ENCODE measurements at regions not wholly inside any gene's neighbourhood (a gene's known extent, or its start where the extent isn't known, plus 50 kb on each side); places are given as distances from the start of the nearest gene placed in this dataset.

DNA sequence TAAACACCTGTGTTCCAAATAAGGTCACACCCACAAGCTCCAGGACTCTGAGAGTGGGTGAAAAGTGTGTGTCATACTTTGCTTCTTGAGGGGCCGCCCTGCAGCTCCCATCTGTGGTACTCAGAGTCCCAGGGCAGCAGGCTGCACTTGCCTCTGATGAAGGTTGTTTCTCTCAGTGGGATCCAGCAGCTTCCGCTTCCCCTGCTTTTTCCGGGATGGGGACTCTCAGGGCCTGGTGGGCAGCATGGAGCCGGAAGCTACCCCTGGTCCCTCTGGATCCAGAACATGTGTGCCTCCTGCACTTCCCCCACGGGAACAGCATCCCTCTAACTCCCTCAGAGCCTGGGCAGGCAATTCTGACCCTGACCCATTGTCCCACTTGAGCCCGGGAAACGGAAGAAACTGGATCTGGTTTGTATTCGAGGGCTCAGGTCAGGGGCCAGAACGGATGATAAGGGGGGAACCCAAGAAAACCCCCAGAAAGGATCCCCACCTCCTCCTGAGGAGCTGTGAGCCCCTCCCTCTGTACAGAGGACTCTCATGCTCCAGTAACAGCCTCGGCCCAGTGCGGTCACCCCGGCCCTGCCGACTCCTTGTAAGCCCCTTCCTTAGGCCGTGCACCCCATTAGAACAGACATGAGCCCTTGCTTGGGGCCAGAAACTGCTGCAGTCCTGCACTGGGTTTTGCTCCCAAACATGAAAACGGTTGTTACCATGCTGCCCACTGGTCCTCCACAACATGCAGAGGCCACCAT lies 189.5 kb upstream of the C1orf174 start:
- no peak for DNase-seq (ENCODE audit: low spot score)

DNA sequence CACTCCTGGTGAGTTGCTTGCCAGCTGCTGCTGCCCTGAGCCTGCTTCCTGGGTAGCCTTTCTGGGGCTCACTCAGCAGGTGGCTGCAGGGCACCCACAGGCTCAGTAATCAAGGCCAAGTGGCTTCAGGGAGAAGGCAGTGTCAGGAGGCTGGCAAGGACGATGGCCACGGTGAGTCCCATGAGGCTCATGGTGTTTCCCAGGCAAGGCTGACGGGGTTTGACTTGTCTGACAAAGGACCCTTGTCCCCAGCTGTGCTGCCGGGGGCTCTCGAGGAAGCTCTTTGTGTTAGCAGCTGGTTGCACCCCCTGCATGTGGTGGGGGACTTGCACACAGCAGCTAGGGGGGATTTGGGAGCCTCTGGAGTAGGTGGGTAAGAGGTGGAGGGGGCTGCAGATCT lies 190.5 kb upstream of the C1orf174 start:
- DNase-seq (ENCODE audit: low spot score), result no peak

DNA sequence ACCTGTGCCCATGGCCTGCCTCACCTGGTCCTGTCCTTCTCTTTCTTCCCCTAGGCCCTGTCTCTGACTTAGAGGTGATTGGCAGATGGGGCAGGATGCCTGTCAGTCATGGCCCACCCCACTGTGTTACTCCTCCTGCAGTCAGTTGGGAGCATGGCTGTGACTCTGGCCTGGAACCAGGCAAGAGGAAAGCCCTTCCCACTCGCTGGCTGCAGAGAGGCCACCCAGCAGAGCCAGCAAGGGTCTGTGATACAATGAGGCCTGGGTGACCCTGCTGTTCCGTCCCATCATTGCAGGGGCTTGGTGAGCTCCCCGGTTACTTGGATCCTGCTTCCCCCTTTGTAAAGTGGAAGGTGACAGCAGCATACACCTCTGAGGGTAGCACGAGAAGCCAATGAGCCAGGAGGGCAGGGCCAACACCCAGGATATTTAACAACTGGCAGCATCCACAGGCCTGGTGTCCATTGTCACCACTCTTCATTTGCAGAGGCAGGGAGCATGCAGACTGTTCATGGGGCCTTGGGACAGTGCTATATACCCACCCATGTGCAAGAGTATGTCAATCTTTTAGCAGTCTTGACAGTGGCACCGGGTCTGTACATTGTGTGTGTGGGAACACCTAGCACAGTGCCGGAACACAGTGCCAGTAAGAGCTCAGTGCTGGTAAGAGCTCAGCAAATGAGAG lies 191.0 kb upstream of the C1orf174 start:
- DNase-seq (ENCODE audit: low spot score), result no peak

DNA sequence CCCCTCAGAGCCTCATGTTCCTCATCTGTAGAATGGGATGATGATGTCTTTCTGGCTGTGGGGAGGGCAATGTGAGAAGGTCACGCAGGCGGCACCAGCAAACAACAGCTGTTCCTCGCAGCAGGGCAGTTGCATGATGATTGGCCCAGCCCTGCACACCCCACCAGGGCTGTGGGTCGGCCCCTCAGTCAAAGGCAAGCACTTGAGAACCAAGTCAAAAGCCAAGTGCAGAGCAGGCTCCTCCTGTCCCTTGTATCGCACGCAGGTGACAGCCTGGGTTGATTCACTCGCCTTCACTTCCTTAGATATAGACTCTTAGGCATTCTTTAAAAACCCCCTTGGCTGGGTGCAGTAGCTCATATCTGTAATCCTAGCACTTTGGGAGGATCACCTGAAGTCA lies 191.9 kb upstream of the C1orf174 start:
- DNase-seq (ENCODE audit: low spot score), result no peak

DNA sequence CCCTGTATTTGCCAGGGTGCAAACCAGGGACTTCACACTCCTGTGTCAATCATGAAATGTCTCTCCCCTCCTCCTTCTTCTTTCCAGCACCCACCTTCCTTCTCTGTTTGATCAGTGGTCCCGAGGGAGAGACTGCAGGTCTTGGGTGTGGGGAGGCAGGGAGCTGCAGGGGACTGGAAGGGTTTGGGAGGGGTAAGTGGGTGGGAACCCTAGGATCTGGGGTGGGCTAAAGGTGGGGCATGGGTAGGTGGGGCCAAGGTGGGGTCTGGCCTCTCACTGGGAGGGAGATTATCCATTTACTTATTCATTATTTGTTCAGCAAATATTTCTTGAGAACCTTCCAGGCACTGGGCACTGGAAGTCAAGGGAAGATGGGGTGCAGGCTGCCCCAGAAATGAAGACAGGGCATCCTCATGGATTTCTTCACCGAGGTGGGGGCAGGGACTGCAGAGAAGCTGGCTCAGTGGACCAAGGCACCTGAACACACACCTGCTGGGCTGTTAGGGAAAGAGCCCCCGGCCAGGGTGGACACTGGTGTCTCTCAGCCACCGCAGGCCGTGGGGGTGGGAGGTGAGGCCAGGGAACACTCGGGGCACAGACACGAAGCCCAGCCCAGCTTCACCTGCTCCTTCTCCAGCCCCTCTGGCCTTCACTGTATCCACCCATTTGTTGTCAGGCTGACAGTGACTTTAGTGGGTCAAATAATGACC lies 193.9 kb upstream of the C1orf174 start:
- no peak for DNase-seq (ENCODE audit: low spot score)

DNA sequence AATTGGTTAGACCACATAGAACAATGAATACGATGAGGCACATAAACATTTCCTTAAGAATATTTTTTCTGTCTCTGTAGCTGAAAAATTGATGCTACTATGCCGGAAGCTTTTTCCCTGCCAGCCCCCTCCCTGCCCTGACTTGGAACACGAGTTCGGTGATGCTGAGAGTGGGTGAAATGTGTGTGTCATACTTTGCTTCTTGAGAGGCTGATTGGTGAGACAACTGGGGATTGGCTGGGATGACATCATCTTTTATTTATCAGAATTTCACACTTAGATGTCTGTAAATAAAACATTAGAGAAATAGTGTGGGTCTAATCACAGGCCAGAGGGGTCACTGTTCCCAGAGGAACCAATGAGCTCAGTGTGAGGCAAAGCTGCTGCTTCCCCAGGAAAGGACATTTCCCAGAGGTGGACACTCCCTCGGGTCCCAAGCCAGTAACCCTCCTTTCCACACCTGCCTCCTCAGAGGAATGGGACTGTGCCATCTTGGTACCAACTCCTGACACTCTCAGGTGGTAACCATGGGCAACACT lies 195.4 kb upstream of the C1orf174 start:
- DNase-seq (ENCODE audit: low spot score), result no peak

DNA sequence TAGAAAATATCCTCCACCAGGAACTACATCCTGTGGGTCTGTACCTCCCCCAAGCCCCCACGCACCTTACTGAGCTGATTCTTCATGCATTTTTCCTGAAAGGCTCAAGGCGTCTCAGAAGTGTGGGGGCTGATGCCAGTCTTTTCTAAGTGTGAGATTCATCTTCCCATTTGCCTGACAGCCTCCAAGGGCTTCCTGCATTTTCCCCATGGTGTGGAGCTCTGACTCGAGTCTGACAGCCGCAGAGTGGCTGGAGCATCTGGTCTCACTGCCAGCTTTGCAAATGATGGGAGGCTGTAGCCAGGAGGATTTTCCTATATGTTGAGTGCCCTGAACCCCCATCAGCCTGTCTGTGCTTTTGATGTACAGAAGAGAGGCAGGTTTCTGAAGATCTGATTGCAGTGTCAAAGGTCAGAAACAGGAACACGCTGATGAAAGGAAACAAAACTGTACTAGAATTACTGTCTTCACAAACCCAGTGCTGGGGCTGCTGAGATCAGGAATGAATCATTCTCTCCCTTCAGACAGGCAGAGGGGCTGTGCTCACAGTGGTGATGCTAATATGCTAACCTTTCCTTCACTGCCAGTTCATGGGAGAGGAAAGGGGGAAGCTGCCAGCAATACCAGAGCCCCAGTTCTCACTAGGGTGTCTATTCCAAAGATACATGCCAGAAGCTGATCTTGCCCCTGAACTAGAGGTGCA lies 201.5 kb upstream of the C1orf174 start:
- DNase-seq (ENCODE audit: low spot score), result no peak

DNA sequence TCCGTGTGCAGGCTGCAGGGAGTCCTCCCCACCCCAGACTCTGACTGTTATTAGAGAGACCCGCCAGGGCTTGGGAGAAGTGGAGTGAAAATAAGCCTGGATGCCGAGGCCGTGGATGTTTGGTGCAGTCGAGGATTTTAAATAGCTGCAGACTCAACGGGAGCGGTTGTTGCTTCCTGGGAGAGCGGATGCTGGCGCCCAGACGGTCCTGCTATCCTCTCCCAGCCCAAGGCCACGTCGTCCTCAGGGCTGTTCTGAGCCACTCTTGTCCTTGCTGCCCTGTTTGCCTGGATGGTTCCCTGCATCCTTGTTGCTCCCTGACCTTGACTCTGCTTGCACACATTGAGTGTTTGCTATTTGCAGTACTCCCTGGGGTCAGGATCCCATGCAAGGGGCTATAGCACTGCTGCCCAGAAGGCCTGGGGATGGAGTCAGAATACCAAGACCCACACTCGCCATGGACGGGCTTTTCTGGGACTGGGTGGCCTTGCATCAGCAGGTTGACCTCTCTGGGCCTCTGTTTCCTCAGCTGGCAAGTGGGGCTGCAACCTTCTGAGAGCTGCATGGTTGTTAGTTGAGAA lies 205.3 kb upstream of the C1orf174 start:
- no peak for DNase-seq (ENCODE audit: low spot score)

DNA sequence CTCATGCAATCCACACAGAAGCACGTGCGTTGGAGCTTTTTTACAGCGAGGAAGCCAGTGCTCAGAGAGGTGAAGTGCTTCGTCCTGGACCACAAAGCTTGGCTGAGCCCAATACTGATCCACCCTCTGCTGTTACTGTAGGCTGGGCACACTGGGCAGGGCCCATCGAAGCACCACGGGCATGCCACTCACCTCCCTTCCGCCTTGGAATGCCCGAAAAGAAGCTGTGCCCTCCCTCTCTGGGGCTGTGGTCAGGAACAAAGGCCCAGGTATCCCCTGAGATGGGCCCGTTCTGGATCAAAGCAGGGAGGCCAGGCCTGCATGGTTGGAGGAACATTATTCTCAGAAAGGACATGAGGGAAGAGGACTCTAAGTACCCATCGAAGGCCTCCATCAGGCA lies 206.7 kb upstream of the C1orf174 start:
- no peak for DNase-seq (ENCODE audit: low spot score)

DNA sequence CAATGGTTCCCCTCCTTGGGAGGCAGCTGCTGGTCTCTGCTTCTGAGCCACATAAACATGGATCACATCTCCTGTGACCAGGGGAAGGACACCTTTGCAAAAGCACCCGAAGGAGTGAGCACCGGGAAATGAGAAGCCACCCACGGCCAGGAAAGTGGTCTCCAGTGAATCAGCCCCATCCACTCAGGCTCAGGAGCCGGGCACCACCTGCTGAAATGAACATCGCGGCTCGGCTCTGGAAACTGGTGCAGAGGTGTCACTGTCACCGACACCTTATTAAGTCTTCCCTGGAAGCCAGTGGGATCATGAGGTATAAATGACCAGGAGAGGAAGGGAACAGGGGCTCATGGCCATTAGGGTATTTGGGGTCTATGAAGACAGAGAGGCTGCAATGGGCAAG lies 207.2 kb upstream of the C1orf174 start:
- DNase-seq (ENCODE audit: low spot score), result no peak

DNA sequence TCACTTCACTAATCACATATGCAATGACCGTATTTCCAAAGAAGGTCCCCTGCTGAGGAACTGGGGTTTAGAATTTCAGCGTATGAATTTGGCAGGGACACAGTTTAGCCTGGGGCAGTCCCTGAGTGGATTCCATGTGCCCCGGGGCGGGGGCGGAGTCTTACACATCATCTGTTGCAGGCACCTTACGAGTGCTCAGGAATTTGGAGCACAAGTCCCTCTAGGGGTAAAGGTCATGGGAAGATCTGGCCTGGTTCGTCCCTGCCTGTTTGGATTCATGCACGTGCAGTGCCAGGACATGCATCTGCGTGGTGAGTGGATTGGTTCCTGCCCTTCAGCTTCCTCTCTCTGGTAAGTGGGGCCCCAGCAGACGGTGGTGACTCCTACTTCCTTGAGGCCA lies 208.3 kb upstream of the C1orf174 start:
- DNase-seq (ENCODE audit: low spot score), result no peak

DNA sequence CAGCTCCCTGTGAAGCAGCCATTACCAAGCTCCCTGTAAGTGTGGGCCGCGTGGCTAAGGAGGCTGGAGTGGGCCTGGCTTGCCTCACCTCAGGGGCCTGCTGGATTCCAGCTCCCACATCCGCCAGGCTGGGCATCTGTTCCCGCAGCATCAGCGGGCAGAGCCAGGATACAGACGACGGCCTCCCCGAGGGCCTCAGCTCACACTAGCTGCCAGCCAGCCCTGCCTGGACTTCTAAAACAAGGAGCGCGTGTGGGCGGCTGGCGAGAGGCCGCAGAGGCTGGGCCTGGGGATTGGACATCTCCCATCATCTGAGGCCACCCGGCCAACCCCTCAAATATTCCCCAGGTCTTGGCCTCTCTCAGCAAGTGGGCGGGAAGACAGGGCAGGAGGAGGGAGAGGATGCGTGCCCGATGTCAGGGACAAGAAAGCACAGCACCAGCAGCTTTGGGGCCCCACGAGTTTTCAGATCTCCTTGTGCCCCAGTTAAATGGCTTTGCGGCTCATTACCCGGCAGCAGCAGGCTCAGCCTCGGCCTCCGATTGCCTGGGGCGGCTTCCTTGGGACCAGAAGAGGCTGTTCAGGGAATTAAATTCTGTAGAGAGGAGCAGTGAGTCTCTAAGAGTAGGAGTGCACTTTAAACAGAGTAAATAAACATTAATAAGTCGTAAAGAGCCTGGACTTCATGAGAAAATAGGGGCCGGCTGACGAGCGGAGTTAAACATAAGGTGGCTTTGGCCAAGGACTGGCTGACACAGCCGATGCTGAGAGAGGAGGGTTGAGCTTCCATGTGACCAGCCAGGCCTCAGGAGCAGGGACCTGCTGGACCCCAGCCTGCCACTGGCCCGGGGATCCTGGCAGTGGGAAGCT lies 208.9 kb upstream of the C1orf174 start:
- no peak for DNase-seq (ENCODE audit: low spot score)

DNA sequence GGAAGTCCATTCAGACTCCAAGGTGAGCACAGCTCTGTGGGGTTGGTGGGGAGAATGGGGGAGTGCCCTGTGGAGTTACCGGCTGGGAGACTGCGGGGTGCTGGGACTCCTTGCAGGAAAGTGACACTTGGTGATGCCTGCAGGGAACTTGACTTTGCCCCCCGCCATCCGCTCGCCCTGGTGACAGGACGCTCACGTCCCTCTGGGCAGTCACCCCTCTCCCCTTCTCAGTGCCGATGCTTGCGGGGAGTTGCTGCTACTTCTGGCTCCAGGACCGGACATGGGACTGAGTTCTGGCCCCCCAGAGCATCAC lies 209.5 kb upstream of the C1orf174 start:
- DNase-seq (ENCODE audit: low spot score), result no peak

DNA sequence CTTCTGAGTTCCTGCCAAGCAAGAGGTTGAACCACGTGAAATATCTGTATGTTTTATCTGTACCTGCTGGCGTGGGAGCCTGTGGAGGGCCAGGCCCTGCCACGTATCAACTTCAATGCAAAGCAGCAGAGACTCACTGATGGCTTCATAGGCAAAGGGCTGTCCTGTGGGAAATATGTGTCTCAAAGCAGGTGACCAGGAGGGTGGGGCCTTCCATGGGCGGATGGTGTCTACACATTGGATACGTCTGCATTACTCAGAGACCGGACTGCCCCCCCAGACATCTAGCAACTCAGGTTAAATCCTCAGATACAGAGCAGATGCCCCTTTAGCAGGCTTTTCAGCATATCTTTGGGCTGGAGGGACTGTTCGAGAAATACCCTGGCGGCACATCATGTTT lies 210.8 kb upstream of the C1orf174 start:
- no peak for DNase-seq (ENCODE audit: low spot score)

DNA sequence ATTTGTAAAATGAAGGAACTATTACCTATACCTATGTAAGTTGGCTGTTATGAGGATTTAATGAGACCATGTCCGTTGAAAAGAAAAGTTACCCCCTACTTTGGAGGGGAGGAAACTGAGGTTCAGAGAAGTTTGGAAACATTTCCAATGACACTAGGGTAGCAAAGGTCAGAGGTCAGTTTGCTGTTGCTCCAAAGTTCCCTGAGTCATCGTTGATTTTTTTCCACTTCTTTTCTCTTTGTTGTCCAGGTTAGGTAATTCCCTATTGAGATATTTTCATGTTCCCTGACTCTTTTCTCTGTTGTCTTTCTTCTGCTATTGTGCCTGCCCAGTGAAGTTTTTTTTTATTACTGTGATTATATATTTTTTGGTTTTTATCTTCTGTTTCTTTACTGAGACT lies 213.8 kb upstream of the C1orf174 start:
- no peak for DNase-seq (ENCODE audit: low spot score)

DNA sequence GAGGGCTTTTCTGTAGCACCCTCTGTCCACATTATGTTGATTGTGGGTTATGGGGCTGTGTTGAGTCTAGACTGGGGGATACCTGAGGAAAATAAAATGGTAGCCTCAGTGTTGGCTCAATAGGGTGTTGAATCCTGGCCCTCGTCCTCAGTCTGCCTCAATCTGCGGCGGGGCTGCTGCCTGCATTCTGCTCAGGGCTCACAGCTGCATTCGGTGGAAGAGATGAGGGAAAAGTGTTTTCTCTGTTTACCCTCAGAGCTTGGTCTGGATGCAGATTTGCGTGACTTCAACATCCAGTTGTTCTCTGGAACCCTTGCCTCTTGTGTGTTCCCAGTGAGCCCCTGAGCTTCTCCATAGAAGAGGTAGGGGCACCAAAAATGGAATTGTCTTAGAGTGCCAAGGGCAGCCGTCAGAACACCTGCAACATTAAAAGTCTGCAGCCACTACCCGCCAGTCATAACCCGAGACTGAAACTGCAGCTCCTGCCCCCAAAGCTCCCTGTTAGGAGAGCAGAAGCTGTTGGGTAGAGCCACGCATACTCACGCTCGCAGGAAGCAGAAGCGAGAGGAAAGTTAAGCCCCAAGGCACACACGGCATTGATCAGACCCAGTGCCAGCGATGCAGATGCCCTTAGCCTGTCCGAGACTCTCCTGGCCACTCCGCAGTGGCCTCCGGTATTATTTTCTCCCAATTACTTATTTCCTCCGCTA lies 215.3 kb upstream of the C1orf174 start:
- no peak for DNase-seq (ENCODE audit: low spot score)

DNA sequence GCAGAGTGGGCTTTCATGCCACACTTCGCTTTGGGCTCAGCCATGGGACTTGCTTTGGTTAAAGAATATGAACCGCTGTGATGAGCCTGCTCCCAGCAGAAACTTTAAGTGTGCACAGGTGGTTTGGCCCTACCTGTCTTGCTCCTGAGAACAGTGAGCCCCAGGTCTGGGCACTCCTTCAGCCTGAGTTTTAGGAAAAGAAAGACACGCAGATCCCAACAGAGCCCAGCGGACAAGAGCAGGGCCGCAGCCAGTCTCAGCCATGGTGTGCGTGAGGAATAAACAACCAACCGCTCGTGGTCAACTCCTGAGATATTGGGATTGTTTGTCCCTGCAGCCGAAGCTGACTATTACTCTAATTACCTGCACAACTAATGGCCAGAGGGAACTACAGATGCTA lies 217.1 kb upstream of the C1orf174 start:
- DNase-seq (ENCODE audit: low spot score), result no peak

DNA sequence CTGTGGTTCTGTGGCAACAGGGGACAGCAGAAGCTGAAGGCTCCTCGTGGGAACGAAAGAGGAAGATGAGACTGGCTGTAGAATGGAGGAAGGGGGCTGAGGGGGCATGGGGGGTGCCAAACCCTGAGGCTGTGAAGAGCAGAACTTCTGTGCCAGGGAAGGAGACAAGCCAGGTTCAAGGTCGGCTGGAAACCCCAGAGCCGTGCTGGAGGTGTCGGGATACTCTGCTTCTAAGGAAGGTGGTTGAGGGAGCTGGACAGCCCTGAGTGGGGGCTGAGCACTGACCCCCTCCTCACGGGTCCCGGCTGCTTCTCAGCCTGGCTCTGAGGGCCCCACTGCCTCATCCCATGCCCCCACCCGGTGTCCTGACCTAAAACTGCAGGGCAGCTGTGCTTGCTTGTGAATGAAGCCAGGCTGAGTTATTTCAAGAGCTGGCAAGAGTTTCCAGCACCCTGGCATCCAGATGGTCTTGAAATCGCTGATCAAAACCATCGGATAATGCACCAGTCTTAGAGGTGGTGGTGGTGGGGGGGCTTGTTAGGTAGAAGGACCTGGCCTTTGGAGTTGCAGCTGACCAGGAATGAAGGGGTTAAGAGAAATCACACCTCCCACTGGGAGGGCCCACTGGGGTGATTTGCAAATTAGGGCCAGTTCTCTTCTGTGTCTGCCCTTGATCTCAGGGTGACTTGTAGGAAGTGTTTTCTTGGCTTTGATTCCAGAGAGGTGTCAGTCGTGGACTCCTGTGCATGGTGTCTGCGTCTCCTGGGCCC lies 218.9 kb upstream of the C1orf174 start:
- no peak for DNase-seq (ENCODE audit: low spot score)

DNA sequence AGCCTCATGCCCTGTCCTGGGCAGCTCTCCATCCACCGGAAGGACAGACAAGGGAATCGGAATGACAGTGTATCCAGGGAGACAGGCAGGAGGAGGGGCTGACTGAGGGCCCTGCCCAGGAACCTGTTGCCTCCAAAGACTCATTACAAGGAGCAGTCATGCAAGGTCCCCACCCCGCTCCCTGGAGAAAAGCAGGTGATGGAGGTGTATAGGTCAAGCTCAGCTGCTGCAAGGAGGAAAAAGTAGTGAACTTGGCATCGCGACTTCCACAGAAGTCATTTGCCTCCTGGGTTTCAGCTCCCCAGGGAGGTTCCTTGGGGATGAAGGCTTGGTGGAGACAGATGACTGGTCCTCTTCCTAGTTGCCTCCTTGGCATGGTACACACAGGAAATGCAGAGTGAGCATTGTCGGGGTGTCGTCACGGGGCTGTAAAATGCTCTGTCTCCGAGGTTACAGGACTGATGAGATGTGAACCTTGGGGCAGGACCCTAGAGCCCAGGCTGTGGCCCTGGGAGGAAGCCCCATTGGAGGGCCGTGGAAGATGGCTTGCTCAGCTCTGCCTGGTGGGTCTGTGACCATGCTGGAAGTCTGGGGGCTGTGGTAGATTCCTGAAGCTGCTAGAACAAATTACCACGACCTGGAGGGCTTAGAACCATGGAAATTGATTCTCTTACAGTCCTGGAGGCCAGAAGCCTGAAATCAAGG lies 219.6 kb upstream of the C1orf174 start:
- DNase-seq (ENCODE audit: low spot score), result no peak
